ENCODE measurements at regions not wholly inside any gene's neighbourhood (a gene's known extent, or its start where the extent isn't known, plus 50 kb on each side); places are given as distances from the start of the nearest gene placed in this dataset.

- no peak overlapping the region for H3K4me3 ChIP-seq (ENCODE audit: low read depth, low read length)
- TF ChIP-seq CTCF (IDR thresholded peaks at IDR 0.05; ENCODE audit: low read depth, low read length, missing control alignments), result no peak
- H3K27ac ChIP-seq, result no peak overlapping the region
- no peaks in the 10 kb centered on the region for H3K27me3 ChIP-seq (replicated peaks)
- DNase-seq, result no peak
- in situ Hi-C loops (cut with HindIII; ENCODE audit: low pct_ligation_motif_present, low sequenced_read_pairs), result no loop called here
- H3K36me3 ChIP-seq (replicated peaks), result no peaks in the 10 kb centered on the region
These were observed 762.3 kb downstream of the PRELID2 start for GRCh38 chr5:145072889-145073288.

- Histone ChIP-seq H3K4me3 (ENCODE audit: low read depth, low read length) (no peak overlapping the region), H3K27me3 (replicated peaks) (no peaks in the 10 kb centered on the region), H3K27ac (no peak overlapping the region), H3K36me3 (replicated peaks) (no peaks in the 10 kb centered on the region)
- DNase-seq, result no peak
- TF ChIP-seq CTCF (IDR thresholded peaks at IDR 0.05; ENCODE audit: low read depth, low read length, missing control alignments), result no peak
- in situ Hi-C loops (cut with HindIII; ENCODE audit: low pct_ligation_motif_present, low sequenced_read_pairs), result no loop called here
These were observed 766.4 kb downstream of the PRELID2 start for GRCh38 chr5:145068721-145069120.

- no peak overlapping the region for H3K4me3 ChIP-seq (ENCODE audit: low read depth, low read length)
- H3K36me3 ChIP-seq (replicated peaks), result no peaks in the 10 kb centered on the region
- in situ Hi-C loops (cut with HindIII; ENCODE audit: low pct_ligation_motif_present, low sequenced_read_pairs), result no loop called here
- no peak overlapping the region for H3K27ac ChIP-seq
- DNase-seq, result peak; percentile 43
- TF ChIP-seq CTCF (IDR thresholded peaks at IDR 0.05; ENCODE audit: low read depth, low read length, missing control alignments), result no peak
- no peaks in the 10 kb centered on the region for H3K27me3 ChIP-seq (replicated peaks)
These were observed 772.7 kb downstream of the PRELID2 start for GRCh38 chr5:145062280-145063062.

GRCh38 chr5:145056800-145057199 is 778.3 kb downstream of the PRELID2 start:
- peak; percentile 56 for DNase-seq
- Histone ChIP-seq H3K27ac (no peak overlapping the region), H3K27me3 (replicated peaks) (no peaks in the 10 kb centered on the region), H3K4me3 (ENCODE audit: low read depth, low read length) (no peak overlapping the region), H3K36me3 (replicated peaks) (no peaks in the 10 kb centered on the region)
- in situ Hi-C loops (cut with HindIII; ENCODE audit: low pct_ligation_motif_present, low sequenced_read_pairs), result no loop called here
- no peak for TF ChIP-seq CTCF (IDR thresholded peaks at IDR 0.05; ENCODE audit: low read depth, low read length, missing control alignments)

GRCh38 chr5:145050181-145050580 is 785.0 kb downstream of the PRELID2 start:
- H3K27me3 ChIP-seq (replicated peaks), result no peaks in the 10 kb centered on the region
- no peak for TF ChIP-seq CTCF (IDR thresholded peaks at IDR 0.05; ENCODE audit: low read depth, low read length, missing control alignments)
- in situ Hi-C loops (cut with HindIII; ENCODE audit: low pct_ligation_motif_present, low sequenced_read_pairs), result no loop called here

GRCh38 chr5:145044970-145045369 is 790.2 kb downstream of the PRELID2 start:
- Histone ChIP-seq H3K27ac (no peak overlapping the region), H3K4me3 (ENCODE audit: low read depth, low read length) (no peak overlapping the region), H3K27me3 (replicated peaks) (no peaks in the 10 kb centered on the region), H3K36me3 (replicated peaks) (no peaks in the 10 kb centered on the region)
- TF ChIP-seq CTCF (IDR thresholded peaks at IDR 0.05; ENCODE audit: low read depth, low read length, missing control alignments), result no peak
- in situ Hi-C loops (cut with HindIII; ENCODE audit: low pct_ligation_motif_present, low sequenced_read_pairs), result no loop called here
- DNase-seq, result no peak

More at GRCh38 chr5:145050181-145050580, 785.0 kb downstream of the PRELID2 start:
- Histone ChIP-seq H3K27ac (no peak overlapping the region), H3K4me3 (ENCODE audit: low read depth, low read length) (no peak overlapping the region), H3K36me3 (replicated peaks) (no peaks in the 10 kb centered on the region)
- no peak for DNase-seq
